Transverse colon (tissue), 4 donors: ENCODE measurements at regions not wholly inside any gene's neighbourhood (a gene's known extent, or its start where the extent isn't known, plus 50 kb on each side); places are given as distances from the start of the nearest gene placed in this dataset.

ENCODE experiments used
- EP300 ChIP-seq: sonication (generic); formaldehyde crosslinking; IDR thresholded peaks from one replicate; pipeline ENCODE4 v1.6.1; 2017; ENCODE audit warnings: antibody characterized with exemption, low read depth
- POLR2A ChIP-seq: fragments of 450-650 bp; IDR thresholded peaks from one replicate; pipeline ENCODE4 v1.6.1; 2016; ENCODE audit warnings: antibody characterized with exemption, mild to moderate bottlenecking, moderate library complexity
- POLR2AphosphoS5 ChIP-seq, 3 donors: sonication (generic); formaldehyde crosslinking; IDR thresholded peaks; one replicate each; pipeline ENCODE4 v1.6.1; 2016; ENCODE audit warnings: antibody characterized with exemption in 3 of 3
- TF ChIP-seq, protein P1 (sequence below), 5 experiments: fragments of 200-600 bp in 3 of 5; fragments of 450-650 bp in 2 of 5; sonication (generic) in 3 of 5; IDR thresholded peaks; 1 replicate in 2 of 5; 2 replicates in 3 of 5; pipeline ENCODE4 v1.5.1; 2016 to 2017; ENCODE audit warnings: antibody characterized with exemption in 5 of 5, inconsistent platforms in 3 of 5, mild to moderate bottlenecking in 2 of 5, moderate library complexity in 1 of 5

DNA sequence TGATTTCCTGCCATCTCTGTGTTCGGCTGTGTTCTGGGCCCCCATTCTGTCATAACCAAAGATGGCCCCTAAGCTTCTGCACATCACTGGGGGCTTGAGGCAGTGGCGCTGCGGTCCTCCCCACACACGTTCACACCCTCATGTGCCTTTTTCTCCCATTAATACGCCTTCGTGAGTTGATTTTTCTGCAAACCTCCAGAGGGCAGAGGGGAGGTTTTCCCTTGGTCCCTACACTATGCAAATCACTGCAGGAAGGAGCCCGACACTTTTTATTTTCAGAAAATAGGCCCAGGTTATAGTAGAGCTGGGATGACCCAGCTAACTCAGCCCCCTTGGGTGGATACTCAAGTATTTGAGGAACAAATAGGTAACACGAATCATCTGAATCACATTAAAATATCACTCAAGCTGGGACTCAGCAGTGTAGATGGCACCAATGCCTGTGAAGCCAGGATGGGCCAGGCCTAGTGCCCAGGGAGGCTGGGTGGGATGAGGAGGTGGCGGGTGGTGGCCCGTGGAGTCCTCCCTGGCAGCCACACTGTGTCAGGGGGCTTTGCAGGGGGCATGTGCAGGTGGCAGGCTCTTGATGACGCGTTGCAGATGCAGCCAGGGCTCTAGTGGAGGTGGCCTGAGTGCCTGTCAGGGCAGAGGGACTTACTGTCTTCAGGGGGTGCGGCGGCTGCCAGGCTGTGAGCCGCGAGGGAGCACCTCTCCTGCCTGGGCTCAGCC, 234.3 kb downstream of the TEX29 start:
- TF ChIP-seq, protein P1, sequence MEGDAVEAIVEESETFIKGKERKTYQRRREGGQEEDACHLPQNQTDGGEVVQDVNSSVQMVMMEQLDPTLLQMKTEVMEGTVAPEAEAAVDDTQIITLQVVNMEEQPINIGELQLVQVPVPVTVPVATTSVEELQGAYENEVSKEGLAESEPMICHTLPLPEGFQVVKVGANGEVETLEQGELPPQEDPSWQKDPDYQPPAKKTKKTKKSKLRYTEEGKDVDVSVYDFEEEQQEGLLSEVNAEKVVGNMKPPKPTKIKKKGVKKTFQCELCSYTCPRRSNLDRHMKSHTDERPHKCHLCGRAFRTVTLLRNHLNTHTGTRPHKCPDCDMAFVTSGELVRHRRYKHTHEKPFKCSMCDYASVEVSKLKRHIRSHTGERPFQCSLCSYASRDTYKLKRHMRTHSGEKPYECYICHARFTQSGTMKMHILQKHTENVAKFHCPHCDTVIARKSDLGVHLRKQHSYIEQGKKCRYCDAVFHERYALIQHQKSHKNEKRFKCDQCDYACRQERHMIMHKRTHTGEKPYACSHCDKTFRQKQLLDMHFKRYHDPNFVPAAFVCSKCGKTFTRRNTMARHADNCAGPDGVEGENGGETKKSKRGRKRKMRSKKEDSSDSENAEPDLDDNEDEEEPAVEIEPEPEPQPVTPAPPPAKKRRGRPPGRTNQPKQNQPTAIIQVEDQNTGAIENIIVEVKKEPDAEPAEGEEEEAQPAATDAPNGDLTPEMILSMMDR (IDR thresholded peaks at IDR 0.05), result no peak
- no peak for TF ChIP-seq POLR2AphosphoS5 (IDR thresholded peaks at IDR 0.05)
- no peak for TF ChIP-seq EP300
- no peak for TF ChIP-seq POLR2A
